Immature natural killer cell (primary cell): ENCODE measurements at regions not wholly inside any gene's neighbourhood (a gene's known extent, or its start where the extent isn't known, plus 50 kb on each side); places are given as distances from the start of the nearest gene placed in this dataset.

Source experiments
- DNase-seq, 3 donors: peaks; one replicate each; pipeline ENCODE4 v3.0.0; 2022; ENCODE audit warnings: mixed read lengths in 1 of 3
- H3K27ac Mint-ChIP-seq, 6 donors: one replicate each; pipeline ENCODE4 v1.8.0; 2020; ENCODE audit warnings: mixed read lengths in 6 of 6, mild to moderate bottlenecking in 5 of 6, inconsistent platforms in 4 of 6, moderate library complexity in 3 of 6
- H3K27me3 Mint-ChIP-seq, 3 donors: one replicate each; pipeline ENCODE4 v1.8.0; 2020 to 2021; ENCODE audit warnings: low read depth in 3 of 3, mild to moderate bottlenecking in 3 of 3, mixed read lengths in 3 of 3, moderate library complexity in 3 of 3, inconsistent platforms in 1 of 3
- H3K36me3 Mint-ChIP-seq, 3 donors: one replicate each; pipeline ENCODE4 v1.8.0; 2020; ENCODE audit warnings: mixed read lengths in 3 of 3, inconsistent platforms in 2 of 3, mild to moderate bottlenecking in 2 of 3
- H3K4me1 Mint-ChIP-seq, 2 donors: one replicate each; pipeline ENCODE4 v1.8.0; 2020; ENCODE audit warnings: inconsistent platforms in 2 of 2, mild to moderate bottlenecking in 2 of 2, mixed read lengths in 2 of 2, moderate library complexity in 1 of 2
- H3K4me3 Mint-ChIP-seq, 5 donors: one replicate each; pipeline ENCODE4 v1.8.0; 2020; ENCODE audit warnings: mild to moderate bottlenecking in 5 of 5, mixed read lengths in 5 of 5, inconsistent platforms in 3 of 5, moderate library complexity in 3 of 5
- H3K9me3 Mint-ChIP-seq, 6 donors: one replicate each; pipeline ENCODE4 v1.8.0; 2020; ENCODE audit warnings: mild to moderate bottlenecking in 6 of 6, mixed read lengths in 6 of 6, inconsistent platforms in 4 of 6, moderate library complexity in 3 of 6

DNA sequence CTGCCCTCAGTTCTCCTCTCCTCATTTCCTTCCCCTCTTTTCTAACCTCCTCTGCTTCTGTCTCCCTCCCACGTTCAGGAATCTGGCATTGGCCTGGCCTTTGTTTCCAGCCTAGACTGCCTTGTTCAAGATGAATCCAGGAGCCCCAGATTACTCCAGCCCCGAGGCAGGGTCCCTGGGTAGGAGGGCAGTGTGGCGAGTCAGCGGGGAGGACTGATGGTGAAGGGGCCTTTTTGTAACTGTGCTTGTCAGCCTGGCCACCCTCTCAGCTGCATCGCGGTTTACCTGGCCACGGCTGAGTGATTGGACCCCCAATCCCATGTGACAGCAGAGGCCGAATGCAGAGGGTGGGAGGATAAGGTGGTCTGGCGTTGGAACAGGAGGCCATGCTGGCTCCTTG lies 96.1 kb upstream of the SHH start:
- H3K36me3 Mint-ChIP-seq = no peaks in the 10 kb centered on the region
- H3K4me3 Mint-ChIP-seq = no peak overlapping the region
- no peak overlapping the region for H3K27ac Mint-ChIP-seq
- H3K9me3 Mint-ChIP-seq = peaks cover 0 to 5% (median 0%) of the 10 kb centered on the region in 6 donors
- peaks cover 0 to 2% (median 0%) of the 10 kb centered on the region in 3 donors for H3K27me3 Mint-ChIP-seq
- H3K4me1 Mint-ChIP-seq = no peaks in the 10 kb centered on the region
- no peak for DNase-seq

GRCh38 chr7:155907450-155908200 lies 95.4 kb upstream of the SHH start:
- no peak overlapping the region for H3K4me3 Mint-ChIP-seq
- no peak overlapping the region for H3K27ac Mint-ChIP-seq
- peaks cover 0 to 5% (median 0%) of the 10 kb centered on the region in 6 donors for H3K9me3 Mint-ChIP-seq
- H3K4me1 Mint-ChIP-seq = no peaks in the 10 kb centered on the region
- no peak for DNase-seq
- no peaks in the 10 kb centered on the region for H3K36me3 Mint-ChIP-seq
- H3K27me3 Mint-ChIP-seq = peaks cover 0 to 2% (median 0%) of the 10 kb centered on the region in 3 donors

DNA sequence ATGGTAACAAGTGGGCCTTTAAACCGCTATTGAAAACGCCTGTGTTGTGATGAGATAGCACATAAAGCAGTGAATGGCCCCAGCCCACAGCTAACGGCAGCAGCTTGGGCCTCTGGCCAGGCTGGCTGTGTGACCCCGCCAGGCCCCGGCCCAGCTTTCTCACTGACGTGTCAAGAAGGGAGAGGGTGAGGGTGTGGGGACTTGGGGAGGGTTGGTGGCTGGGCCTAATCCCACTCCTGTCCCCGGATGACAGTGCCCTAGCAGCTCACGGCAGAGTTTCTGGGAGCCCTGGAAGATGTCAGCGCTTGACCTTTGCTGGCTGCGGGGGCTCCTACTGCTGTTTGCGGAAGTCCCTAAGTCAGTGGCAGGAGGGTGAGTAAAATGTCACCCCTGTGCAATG lies 88.9 kb upstream of the SHH start:
- Mint-ChIP-seq H3K4me3 (no peak overlapping the region), H3K36me3 (no peaks in the 10 kb centered on the region), H3K27ac (no peak overlapping the region), H3K27me3 (peaks cover 0 to 5% (median 0%) of the 10 kb centered on the region in 3 donors), H3K9me3 (peaks cover 0 to under 1% (median 0%) of the 10 kb centered on the region in 6 donors), H3K4me1 (no peaks in the 10 kb centered on the region)
- no peak for DNase-seq

DNA sequence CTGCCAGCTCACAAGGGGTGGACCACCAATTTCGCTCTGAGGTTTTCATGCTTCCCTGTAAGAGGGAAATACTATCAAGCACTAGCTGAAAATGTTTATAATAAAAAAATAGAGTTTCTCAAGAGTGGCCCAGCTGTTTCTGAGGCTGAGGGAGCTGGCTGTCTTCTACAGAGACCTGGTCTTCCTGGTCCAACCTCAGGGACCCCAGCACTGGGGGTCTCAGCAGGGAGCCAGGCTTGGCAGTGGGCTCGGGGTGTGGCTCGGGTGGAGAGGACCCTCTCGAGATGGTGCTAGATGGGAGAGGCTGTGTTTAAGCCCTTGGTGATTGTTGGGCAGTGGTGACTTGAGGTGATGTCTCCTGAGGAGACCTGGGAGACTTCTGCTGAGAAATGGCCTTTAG lies 87.3 kb upstream of the SHH start:
- Mint-ChIP-seq H3K9me3 (no peaks in the 10 kb centered on the region), H3K27ac (no peak overlapping the region), H3K4me3 (no peak overlapping the region), H3K4me1 (no peaks in the 10 kb centered on the region), H3K36me3 (no peaks in the 10 kb centered on the region), H3K27me3 (peaks cover 0 to 5% (median 0%) of the 10 kb centered on the region in 3 donors)
- DNase-seq = no peak

DNA sequence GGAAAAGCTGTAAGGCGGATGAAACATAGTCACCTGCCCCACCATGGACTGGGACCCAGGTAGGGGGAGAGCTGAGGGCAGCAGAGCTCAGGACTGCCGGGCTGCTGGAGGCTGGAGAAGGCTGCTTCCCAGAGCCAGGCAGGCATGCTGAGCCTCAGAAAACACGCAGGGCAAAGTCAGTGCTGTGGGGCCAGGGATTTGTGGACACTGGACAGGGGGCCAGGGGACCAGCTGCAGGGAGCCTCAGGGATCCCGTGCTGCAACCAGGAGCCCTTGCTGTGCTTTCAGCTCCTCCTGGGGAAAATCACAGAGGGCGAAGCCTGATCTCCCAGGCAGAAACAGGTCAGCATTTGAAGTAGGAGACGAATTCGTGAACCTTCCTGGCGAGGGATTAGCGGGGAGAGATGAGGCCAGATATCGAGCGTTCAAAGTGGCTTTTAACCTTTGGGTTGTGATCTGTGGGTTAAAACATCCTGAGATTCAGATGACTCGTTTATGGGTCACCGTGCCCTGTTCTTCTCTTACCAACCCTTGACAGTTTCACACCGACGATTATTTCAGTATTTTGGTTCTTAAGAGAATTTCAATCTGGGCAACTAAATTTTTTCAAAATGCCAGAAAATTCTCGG lies 85.6 kb upstream of the SHH start:
- peaks cover 0 to 2% (median 0%) of the 10 kb centered on the region in 6 donors for H3K9me3 Mint-ChIP-seq
- H3K27me3 Mint-ChIP-seq = peaks cover 0 to 5% (median 3%) of the 10 kb centered on the region in 3 donors
- DNase-seq = no peak
- no peak overlapping the region for H3K4me3 Mint-ChIP-seq
- H3K27ac Mint-ChIP-seq = no peak overlapping the region
- no peaks in the 10 kb centered on the region for H3K36me3 Mint-ChIP-seq
- H3K4me1 Mint-ChIP-seq = no peaks in the 10 kb centered on the region

GRCh38 chr7:155896531-155897263 lies 84.4 kb upstream of the SHH start:
- Mint-ChIP-seq H3K27me3 (peaks cover 0 to 3% (median 3%) of the 10 kb centered on the region in 3 donors), H3K36me3 (no peaks in the 10 kb centered on the region), H3K4me3 (no peak overlapping the region), H3K4me1 (no peaks in the 10 kb centered on the region), H3K9me3 (peaks cover 0 to 2% (median 0%) of the 10 kb centered on the region in 6 donors), H3K27ac (no peak overlapping the region)
- DNase-seq = no peak

- DNase-seq = no peak
- no peaks in the 10 kb centered on the region for H3K36me3 Mint-ChIP-seq
- peaks cover 0 to 5% (median 2%) of the 10 kb centered on the region in 6 donors for H3K9me3 Mint-ChIP-seq
- H3K27me3 Mint-ChIP-seq = peaks cover 2 to 5% (median 3%) of the 10 kb centered on the region in 3 donors
- H3K4me1 Mint-ChIP-seq = no peaks in the 10 kb centered on the region
- no peak overlapping the region for H3K4me3 Mint-ChIP-seq
- H3K27ac Mint-ChIP-seq = no peak overlapping the region
Measured at GRCh38 chr7:155893664-155894063, 81.4 kb upstream of the SHH start.

GRCh38 chr7:155893176-155893575 lies 80.9 kb upstream of the SHH start:
- peaks cover 2 to 5% (median 3%) of the 10 kb centered on the region in 3 donors for H3K27me3 Mint-ChIP-seq
- no peak overlapping the region for H3K4me3 Mint-ChIP-seq
- no peak overlapping the region for H3K27ac Mint-ChIP-seq
- H3K9me3 Mint-ChIP-seq = peaks cover 0 to 5% (median 2%) of the 10 kb centered on the region in 6 donors
- no peaks in the 10 kb centered on the region for H3K4me1 Mint-ChIP-seq
- no peak for DNase-seq
- H3K36me3 Mint-ChIP-seq = no peaks in the 10 kb centered on the region

- Mint-ChIP-seq H3K9me3 (peaks cover 0 to 5% (median 2%) of the 10 kb centered on the region in 6 donors), H3K27ac (no peak overlapping the region), H3K4me3 (no peak overlapping the region), H3K36me3 (no peaks in the 10 kb centered on the region), H3K27me3 (peaks cover 1 to 5% (median 2%) of the 10 kb centered on the region in 3 donors), H3K4me1 (no peaks in the 10 kb centered on the region)
- DNase-seq = no peak
Measured at GRCh38 chr7:155889636-155890511, 77.6 kb upstream of the SHH start.

- Mint-ChIP-seq H3K36me3 (no peaks in the 10 kb centered on the region), H3K27me3 (peaks cover 2 to 4% (median 2%) of the 10 kb centered on the region in 3 donors), H3K4me3 (no peak overlapping the region), H3K4me1 (no peaks in the 10 kb centered on the region), H3K9me3 (peaks cover 0 to 5% (median 1%) of the 10 kb centered on the region in 6 donors), H3K27ac (no peak overlapping the region)
- DNase-seq = no peak
Measured at GRCh38 chr7:155887174-155887525, 74.9 kb upstream of the SHH start.

- H3K27me3 Mint-ChIP-seq = peaks cover 2 to 4% (median 2%) of the 10 kb centered on the region in 3 donors
Measured at GRCh38 chr7:155886391-155887173, 74.3 kb upstream of the SHH start.

GRCh38 chr7:155885167-155886155 lies 73.2 kb upstream of the SHH start:
- H3K27ac Mint-ChIP-seq = no peak overlapping the region
- peaks cover 0 to 4% (median 2%) of the 10 kb centered on the region in 3 donors for H3K27me3 Mint-ChIP-seq
- H3K4me1 Mint-ChIP-seq = no peaks in the 10 kb centered on the region

More at GRCh38 chr7:155886391-155887173, 74.3 kb upstream of the SHH start:
- DNase-seq = no peak
- Mint-ChIP-seq H3K9me3 (peaks cover 0 to 4% (median 1%) of the 10 kb centered on the region in 6 donors), H3K4me3 (no peak overlapping the region), H3K27ac (no peak overlapping the region), H3K4me1 (no peaks in the 10 kb centered on the region), H3K36me3 (no peaks in the 10 kb centered on the region)

More at GRCh38 chr7:155885167-155886155, 73.2 kb upstream of the SHH start:
- no peak overlapping the region for H3K4me3 Mint-ChIP-seq
- DNase-seq = no peak
- no peaks in the 10 kb centered on the region for H3K36me3 Mint-ChIP-seq
- peaks cover 0 to 4% (median 0%) of the 10 kb centered on the region in 6 donors for H3K9me3 Mint-ChIP-seq
